ENCODE measurements at regions not wholly inside any gene's neighbourhood (a gene's known extent, or its start where the extent isn't known, plus 50 kb on each side); places are given as distances from the start of the nearest gene placed in this dataset.

DNA sequence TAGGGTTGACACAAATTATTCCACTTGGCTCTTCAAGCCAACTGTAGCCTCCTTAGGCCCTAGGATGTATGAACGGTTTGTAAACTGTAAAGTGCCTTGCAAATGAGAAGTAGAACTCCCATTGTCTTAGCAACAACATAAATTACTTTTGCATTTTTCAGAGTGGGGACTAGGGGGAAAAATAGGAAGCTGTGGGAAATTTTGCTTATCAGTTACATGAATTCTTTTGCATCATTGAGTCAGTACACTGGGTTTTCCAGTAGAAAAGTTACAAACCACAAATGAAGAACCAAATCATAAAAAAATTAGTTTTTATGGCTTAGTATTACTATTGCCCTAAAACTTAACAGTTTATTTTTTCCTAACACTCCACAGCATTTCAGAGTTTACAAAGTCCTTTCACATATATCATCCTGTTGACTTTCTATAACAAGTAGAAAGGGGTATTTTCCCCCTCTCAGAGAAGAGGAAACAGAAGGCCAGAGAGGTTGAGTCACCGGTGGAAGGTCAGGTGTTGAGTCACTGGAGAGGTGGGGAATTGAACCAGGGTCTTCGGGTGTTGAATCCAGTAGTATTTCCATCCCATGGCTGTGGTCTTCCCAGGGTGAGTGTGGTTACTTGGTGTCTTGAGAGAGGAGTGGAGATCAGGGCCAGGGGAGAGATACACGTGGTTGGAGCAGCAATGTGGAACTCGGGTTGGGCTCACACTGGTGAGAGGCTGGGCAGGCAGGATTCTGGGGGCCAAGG lies 71.9 kb upstream of the USP24 start (continued):
- TF ChIP-seq KDM4A (IDR thresholded peaks at IDR 0.05; ENCODE audit: low read depth, low read length, severe bottlenecking) = no peak
- no peak for TF ChIP-seq TAF1 (IDR thresholded peaks at IDR 0.05; ENCODE audit: low read depth, low read length)
- no peak for TF ChIP-seq RFX5 (IDR thresholded peaks at IDR 0.05; ENCODE audit: borderline replicate concordance, low read depth, low read length)
- TF ChIP-seq RXRA (IDR thresholded peaks at IDR 0.05; ENCODE audit: insufficient read depth, low read depth, low read length) = no peak
- TF ChIP-seq SRF (IDR thresholded peaks at IDR 0.05; ENCODE audit: low read depth, low read length) = no peak
